G401 (cell line): ENCODE measurements at regions not wholly inside any gene's neighbourhood (a gene's known extent, or its start where the extent isn't known, plus 50 kb on each side); places are given as distances from the start of the nearest gene placed in this dataset.
A peak's percentile ranks its signal among the peaks of the same experiment; 100 is the strongest.
"Not testable (repeated sequence)": the region's sequence is repeated elsewhere in the genome, so short reads cannot be mapped to it uniquely, and the experiment has no call there.

ENCODE experiments used
- DNase-seq: peaks from one replicate; pipeline ENCODE4 v3.0.0-alpha.2; 2015; ENCODE audit warnings: low spot score
- in situ Hi-C: cut with HindIII; loops from 2 replicates; pipeline ENCODE4 v1.10.0; 2016; ENCODE audit warnings: low sequenced_read_pairs, mixed read lengths

GRCh38 chr5:145661737-145662485 is 173.2 kb downstream of the PRELID2 start:
- in situ Hi-C loops, result no loop called here
- no peak for DNase-seq

- DNase-seq, result no peak
- in situ Hi-C loops, result no loop called here
Measured at GRCh38 chr5:145660897-145661640, 174.1 kb downstream of the PRELID2 start.

GRCh38 chr5:145658435-145658834 is 176.7 kb downstream of the PRELID2 start:
- in situ Hi-C loops, result no loop called here
- DNase-seq, result no peak

GRCh38 chr5:145652700-145653099 is 182.4 kb downstream of the PRELID2 start:
- in situ Hi-C loops, DNase-seq: not testable (repeated sequence)

- in situ Hi-C loops, DNase-seq: not testable (repeated sequence)
Measured at GRCh38 chr5:145647137-145647536, 188.0 kb downstream of the PRELID2 start.

GRCh38 chr5:145643214-145643613 is 191.9 kb downstream of the PRELID2 start:
- in situ Hi-C loops, DNase-seq: not testable (repeated sequence)

- in situ Hi-C loops, result no loop called here
- no peak for DNase-seq
Measured at GRCh38 chr5:145637396-145637795, 197.7 kb downstream of the PRELID2 start.

GRCh38 chr5:145636371-145636770 is 198.8 kb downstream of the PRELID2 start:
- in situ Hi-C loops, result no loop called here
- DNase-seq, result peak; percentile 8

GRCh38 chr5:145633474-145633873 is 201.7 kb downstream of the PRELID2 start:
- in situ Hi-C loops, result no loop called here
- DNase-seq, result no peak

- in situ Hi-C loops, result no loop called here
- DNase-seq, result no peak
Measured at GRCh38 chr5:145632701-145633100, 202.4 kb downstream of the PRELID2 start.

GRCh38 chr5:145629047-145629446 is 206.1 kb downstream of the PRELID2 start:
- DNase-seq, result no peak
- in situ Hi-C loops, result no loop called here

GRCh38 chr5:145628525-145628924 is 206.6 kb downstream of the PRELID2 start:
- in situ Hi-C loops, result no loop called here
- no peak for DNase-seq

GRCh38 chr5:145619806-145620310 is 215.3 kb downstream of the PRELID2 start:
- no peak for DNase-seq
- in situ Hi-C loops, result no loop called here

- DNase-seq, in situ Hi-C loops: not testable (repeated sequence)
Measured at GRCh38 chr5:145616739-145617138, 218.4 kb downstream of the PRELID2 start.

- in situ Hi-C loops, result no loop called here
Measured at GRCh38 chr5:145598983-145599382, 236.2 kb downstream of the PRELID2 start.

GRCh38 chr5:145598184-145598583 is 237.0 kb downstream of the PRELID2 start:
- DNase-seq, result no peak
- in situ Hi-C loops, result no loop called here

More at GRCh38 chr5:145598983-145599382, 236.2 kb downstream of the PRELID2 start:
- DNase-seq, result no peak

GRCh38 chr5:145591578-145591977 is 243.6 kb downstream of the PRELID2 start:
- DNase-seq, result no peak
- in situ Hi-C loops, result no loop called here

GRCh38 chr5:145589063-145589462 is 246.1 kb downstream of the PRELID2 start:
- in situ Hi-C loops, result no loop called here
- DNase-seq, result no peak

- DNase-seq, result no peak
- in situ Hi-C loops, result no loop called here
Measured at GRCh38 chr5:145588558-145588957, 246.6 kb downstream of the PRELID2 start.

GRCh38 chr5:145588113-145588512 is 247.0 kb downstream of the PRELID2 start:
- in situ Hi-C loops, result no loop called here

More at GRCh38 chr5:145588113-145588512, 247.0 kb downstream of the PRELID2 start:
- DNase-seq, result no peak
